Hepatocyte (in vitro differentiated cells): ENCODE measurements at regions not wholly inside any gene's neighbourhood (a gene's known extent, or its start where the extent isn't known, plus 50 kb on each side); places are given as distances from the start of the nearest gene placed in this dataset.

Source experiments
- CTCF ChIP-seq: fragments of 200-600 bp; sonication (generic); IDR thresholded peaks from 2 replicates; pipeline ENCODE4 v1.5.1; 2016; ENCODE audit warnings: antibody characterized with exemption, mild to moderate bottlenecking; ENCODE audit not compliant: poor library complexity
- EZH2 ChIP-seq: fragments of 200-600 bp; sonication (generic); IDR thresholded peaks from 2 replicates; pipeline ENCODE4 v1.6.1; 2016; ENCODE audit warnings: antibody characterized with exemption, mild to moderate bottlenecking, borderline replicate concordance

- no peak for TF ChIP-seq CTCF
- TF ChIP-seq EZH2 = no peak
Observed at GRCh38 chr4:27173280-27173679, 312.6 kb downstream of the STIM2 start.
